Lung (tissue), 11 donors: ENCODE measurements at regions not wholly inside any gene's neighbourhood (a gene's known extent, or its start where the extent isn't known, plus 50 kb on each side); places are given as distances from the start of the nearest gene placed in this dataset.

Experiments
- ATAC-seq: fragments of 200-7000 bp; cut with Tn5 transposase; one replicate; pipeline ENCODE4 v1.9.1; 2020; ENCODE audit warnings: moderate number of reproducible peaks; ENCODE audit not compliant: insufficient read depth, low FRiP score
- DNase-seq, 3 donors: peaks; one replicate each; pipeline ENCODE4 v3.0.0-alpha.2; 2013 to 2017
- H3K27ac ChIP-seq, 2 donors: one replicate each; pipeline ENCODE4 v1.5.1; 2013; ENCODE audit warnings: mild to moderate bottlenecking in 2 of 2, moderate library complexity in 2 of 2, control low read depth in 1 of 2, inconsistent platforms in 1 of 2, low read depth in 1 of 2, low read length in 1 of 2
- H3K27me3 ChIP-seq, 3 donors: one replicate each; pipeline ENCODE4 v1.5.1; 2013; ENCODE audit warnings: low read length in 2 of 3; ENCODE audit not compliant: control insufficient read depth in 3 of 3, insufficient read depth in 3 of 3
- H3K36me3 ChIP-seq, 4 donors: one replicate each; pipeline ENCODE4 v1.5.1; 2013; ENCODE audit warnings: low read length in 4 of 4, mild to moderate bottlenecking in 1 of 4, moderate library complexity in 1 of 4; ENCODE audit not compliant: control insufficient read depth in 4 of 4, insufficient read depth in 4 of 4
- H3K4me1 ChIP-seq, 5 donors: one replicate each; pipeline ENCODE4 v1.5.1; 2013; ENCODE audit warnings: low read length in 5 of 5, mild to moderate bottlenecking in 2 of 5, moderate library complexity in 1 of 5; ENCODE audit not compliant: control insufficient read depth in 5 of 5, insufficient read depth in 5 of 5
- H3K4me3 ChIP-seq: one replicate; pipeline ENCODE4 v1.5.1; 2013; ENCODE audit warnings: mild to moderate bottlenecking, control low read depth, moderate library complexity
- H3K9ac ChIP-seq, 2 donors: one replicate each; pipeline ENCODE4 v1.5.1; 2013; ENCODE audit warnings: low read length in 2 of 2, control low read depth in 1 of 2; ENCODE audit not compliant: insufficient read depth in 1 of 2
- H3K9me3 ChIP-seq, 4 donors: one replicate each; pipeline ENCODE4 v1.5.1; 2013; ENCODE audit warnings: low read length in 3 of 4, mild to moderate bottlenecking in 1 of 4, moderate library complexity in 1 of 4; ENCODE audit not compliant: control insufficient read depth in 4 of 4, insufficient read depth in 3 of 4
- WGBS, 2 donors: extraction: QIAGEN DNeasy Blood & Tissue Kit; methylation state at CpG; one replicate each; pipeline ENCODE4 v1.1.7; 2013; 5-methylcytosine and 5-hydroxymethylcytosine counted together
- TF ChIP-seq, protein P1 (sequence below): IDR thresholded peaks from 2 replicates; pipeline ENCODE4 v1.5.1; 2012; ENCODE audit warnings: mild to moderate bottlenecking; ENCODE audit errors: control extremely low read depth, extremely low read depth
- donor health status: control.
- donor health status: control.
- donor health status: Bipolar disorder and iron deficiency.
- donor health status: healthy.
- donor health status: DM: yes; HTN: yes; CAD: no.

DNA sequence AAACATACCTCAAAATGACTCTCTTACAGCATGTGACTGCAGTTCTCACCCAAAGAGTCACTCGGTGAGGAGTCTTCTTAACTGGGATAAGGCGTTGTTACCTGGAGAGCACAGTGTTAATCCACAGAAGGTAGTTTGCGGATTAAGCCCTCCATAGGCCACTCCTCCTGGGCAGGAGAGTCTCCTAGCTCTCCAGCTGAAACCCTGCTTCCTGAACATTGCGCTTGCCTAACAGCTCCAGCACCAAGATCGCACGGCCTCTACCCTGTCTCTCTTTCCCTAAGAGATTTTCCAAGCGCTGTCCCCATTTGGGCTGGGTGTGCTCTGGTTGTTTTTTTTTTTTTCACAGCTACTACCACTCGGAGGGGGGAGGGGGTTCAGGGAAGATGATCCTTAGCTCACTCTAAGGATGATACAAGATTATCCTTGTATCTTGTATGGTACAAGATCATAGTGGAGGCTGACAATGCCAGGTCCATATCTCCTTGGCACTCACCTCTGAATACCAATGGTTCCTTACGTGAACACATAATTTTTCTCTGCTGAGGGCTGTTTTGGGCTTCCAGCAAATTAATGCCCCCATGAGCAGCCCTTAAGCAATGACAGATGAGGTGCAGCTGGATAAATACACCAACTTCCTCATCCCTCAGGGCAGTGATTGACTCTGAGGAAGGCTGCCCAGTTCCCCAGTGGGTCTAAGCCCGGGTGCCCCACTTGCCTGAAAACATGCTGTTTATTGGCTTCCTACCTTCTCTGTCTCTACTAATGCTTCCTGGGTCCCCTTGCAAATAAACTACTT is 185.2 kb upstream of the TSC22D2 start:
- Histone ChIP-seq H3K9ac (no peak overlapping the region), H3K4me3 (no peak overlapping the region), H3K4me1 (peaks cover 0 to 40% (median 6%) of the 10 kb centered on the region in 5 donors), H3K9me3 (peaks cover 0 to under 1% (median 0%) of the 10 kb centered on the region in 4 donors), H3K36me3 (no peaks in the 10 kb centered on the region), H3K27ac (no peak overlapping the region), H3K27me3 (peaks cover 0 to 2% (median 0%) of the 10 kb centered on the region in 3 donors)
- TF ChIP-seq, protein P1, sequence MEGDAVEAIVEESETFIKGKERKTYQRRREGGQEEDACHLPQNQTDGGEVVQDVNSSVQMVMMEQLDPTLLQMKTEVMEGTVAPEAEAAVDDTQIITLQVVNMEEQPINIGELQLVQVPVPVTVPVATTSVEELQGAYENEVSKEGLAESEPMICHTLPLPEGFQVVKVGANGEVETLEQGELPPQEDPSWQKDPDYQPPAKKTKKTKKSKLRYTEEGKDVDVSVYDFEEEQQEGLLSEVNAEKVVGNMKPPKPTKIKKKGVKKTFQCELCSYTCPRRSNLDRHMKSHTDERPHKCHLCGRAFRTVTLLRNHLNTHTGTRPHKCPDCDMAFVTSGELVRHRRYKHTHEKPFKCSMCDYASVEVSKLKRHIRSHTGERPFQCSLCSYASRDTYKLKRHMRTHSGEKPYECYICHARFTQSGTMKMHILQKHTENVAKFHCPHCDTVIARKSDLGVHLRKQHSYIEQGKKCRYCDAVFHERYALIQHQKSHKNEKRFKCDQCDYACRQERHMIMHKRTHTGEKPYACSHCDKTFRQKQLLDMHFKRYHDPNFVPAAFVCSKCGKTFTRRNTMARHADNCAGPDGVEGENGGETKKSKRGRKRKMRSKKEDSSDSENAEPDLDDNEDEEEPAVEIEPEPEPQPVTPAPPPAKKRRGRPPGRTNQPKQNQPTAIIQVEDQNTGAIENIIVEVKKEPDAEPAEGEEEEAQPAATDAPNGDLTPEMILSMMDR = no peak
- WGBS, 2 donors = 71 to 72% methylated on average over 10 of the region's 10 CpGs
- no peak for ATAC-seq
- peak in 1 of 3 donors; percentile 58 for DNase-seq

DNA sequence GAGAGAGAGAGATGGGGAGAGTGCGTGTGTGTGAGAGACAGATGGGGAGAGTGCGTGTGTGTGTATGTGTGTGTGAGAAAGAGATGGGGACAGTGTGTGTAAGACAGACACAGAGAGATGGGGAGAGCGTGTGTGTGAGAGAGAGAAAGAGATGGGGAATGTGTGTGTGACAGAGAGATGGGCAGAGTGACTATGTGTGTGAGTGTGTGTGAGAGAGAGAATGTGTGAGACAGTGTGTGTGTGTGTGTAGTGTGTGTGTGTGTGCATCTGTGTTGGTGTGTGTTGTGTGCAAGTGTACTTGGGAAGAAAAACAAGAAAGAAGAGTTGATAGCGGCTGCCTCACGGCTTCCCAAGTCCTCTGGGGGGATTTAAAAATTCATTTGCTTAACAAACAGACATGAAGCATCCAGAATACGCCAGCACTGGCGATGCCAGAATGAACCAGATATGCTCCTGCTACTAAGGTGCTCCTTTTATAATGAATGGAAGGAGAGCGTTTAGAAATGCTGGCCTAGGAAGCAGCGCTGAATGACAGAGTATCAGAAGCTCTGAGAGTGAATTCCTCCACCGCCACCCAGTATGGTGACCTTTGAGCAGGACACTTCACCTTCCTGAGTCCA is 186.1 kb upstream of the TSC22D2 start:
- ATAC-seq (no peak), DNase-seq (peak in 1 of 3 donors; percentile 44)
- Histone ChIP-seq H3K27ac (no peak overlapping the region), H3K27me3 (peaks cover 0 to 2% (median 0%) of the 10 kb centered on the region in 3 donors), H3K9me3 (peaks cover 0 to 6% (median 0%) of the 10 kb centered on the region in 4 donors), H3K4me1 (peaks cover 0 to 37% (median 6%) of the 10 kb centered on the region in 5 donors), H3K4me3 (no peak overlapping the region), H3K36me3 (no peaks in the 10 kb centered on the region), H3K9ac (no peak overlapping the region)
- TF ChIP-seq, protein P1 = no peak
- 94 to 96% methylated on average over 10 of the region's 10 CpGs for WGBS, 2 donors

GRCh38 chr3:150220799-150221198 is 187.3 kb upstream of the TSC22D2 start:
- Histone ChIP-seq H3K9ac (no peak overlapping the region), H3K36me3 (no peaks in the 10 kb centered on the region), H3K27ac (no peak overlapping the region), H3K9me3 (peaks cover 0 to 6% (median 0%) of the 10 kb centered on the region in 4 donors), H3K4me1 (peaks cover 1 to 39% (median 12%) of the 10 kb centered on the region in 5 donors), H3K27me3 (peaks cover 0 to 2% (median 0%) of the 10 kb centered on the region in 3 donors), H3K4me3 (no peak overlapping the region)
- ATAC-seq (no peak), DNase-seq (peak; percentile 30 to 50 (median 49))
- TF ChIP-seq, protein P1 = no peak
- WGBS, 2 donors = 46 to 56% methylated on average over 5 of the region's 5 CpGs
